ENCODE measurements at regions not wholly inside any gene's neighbourhood (a gene's known extent, or its start where the extent isn't known, plus 50 kb on each side); places are given as distances from the start of the nearest gene placed in this dataset.

DNA sequence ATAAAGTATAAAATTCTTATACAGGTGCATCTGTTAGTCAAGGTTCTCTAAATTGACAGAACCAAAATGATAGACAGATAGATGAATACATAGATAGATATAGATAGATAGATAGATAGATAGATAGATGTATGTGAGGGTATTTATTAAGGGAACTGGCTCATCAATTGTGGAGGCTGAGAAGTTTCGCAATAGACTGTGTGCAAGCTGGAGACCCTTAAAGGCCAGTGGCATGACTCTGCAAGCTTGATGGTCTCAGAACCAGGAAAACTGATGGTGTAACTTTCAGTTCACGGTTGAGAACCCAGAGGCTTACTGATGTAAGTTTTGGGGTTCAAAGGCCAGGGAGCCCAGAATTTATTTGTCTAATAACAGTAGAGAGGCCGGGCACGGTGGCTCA lies 1123.7 kb upstream of the CADM2 start:
- TF ChIP-seq, protein P1, sequence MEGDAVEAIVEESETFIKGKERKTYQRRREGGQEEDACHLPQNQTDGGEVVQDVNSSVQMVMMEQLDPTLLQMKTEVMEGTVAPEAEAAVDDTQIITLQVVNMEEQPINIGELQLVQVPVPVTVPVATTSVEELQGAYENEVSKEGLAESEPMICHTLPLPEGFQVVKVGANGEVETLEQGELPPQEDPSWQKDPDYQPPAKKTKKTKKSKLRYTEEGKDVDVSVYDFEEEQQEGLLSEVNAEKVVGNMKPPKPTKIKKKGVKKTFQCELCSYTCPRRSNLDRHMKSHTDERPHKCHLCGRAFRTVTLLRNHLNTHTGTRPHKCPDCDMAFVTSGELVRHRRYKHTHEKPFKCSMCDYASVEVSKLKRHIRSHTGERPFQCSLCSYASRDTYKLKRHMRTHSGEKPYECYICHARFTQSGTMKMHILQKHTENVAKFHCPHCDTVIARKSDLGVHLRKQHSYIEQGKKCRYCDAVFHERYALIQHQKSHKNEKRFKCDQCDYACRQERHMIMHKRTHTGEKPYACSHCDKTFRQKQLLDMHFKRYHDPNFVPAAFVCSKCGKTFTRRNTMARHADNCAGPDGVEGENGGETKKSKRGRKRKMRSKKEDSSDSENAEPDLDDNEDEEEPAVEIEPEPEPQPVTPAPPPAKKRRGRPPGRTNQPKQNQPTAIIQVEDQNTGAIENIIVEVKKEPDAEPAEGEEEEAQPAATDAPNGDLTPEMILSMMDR (IDR thresholded peaks at IDR 0.05), result no peak
- TF ChIP-seq EP300 (IDR thresholded peaks at IDR 0.05) (no peak), POLR2A (IDR thresholded peaks at IDR 0.05) (no peak), POLR2AphosphoS5 (IDR thresholded peaks at IDR 0.05) (no peak)
